ENCODE measurements at regions not wholly inside any gene's neighbourhood (a gene's known extent, or its start where the extent isn't known, plus 50 kb on each side); places are given as distances from the start of the nearest gene placed in this dataset.
"Not testable (repeated sequence)": the region's sequence is repeated elsewhere in the genome, so short reads cannot be mapped to it uniquely, and the experiment has no call there.

DNA sequence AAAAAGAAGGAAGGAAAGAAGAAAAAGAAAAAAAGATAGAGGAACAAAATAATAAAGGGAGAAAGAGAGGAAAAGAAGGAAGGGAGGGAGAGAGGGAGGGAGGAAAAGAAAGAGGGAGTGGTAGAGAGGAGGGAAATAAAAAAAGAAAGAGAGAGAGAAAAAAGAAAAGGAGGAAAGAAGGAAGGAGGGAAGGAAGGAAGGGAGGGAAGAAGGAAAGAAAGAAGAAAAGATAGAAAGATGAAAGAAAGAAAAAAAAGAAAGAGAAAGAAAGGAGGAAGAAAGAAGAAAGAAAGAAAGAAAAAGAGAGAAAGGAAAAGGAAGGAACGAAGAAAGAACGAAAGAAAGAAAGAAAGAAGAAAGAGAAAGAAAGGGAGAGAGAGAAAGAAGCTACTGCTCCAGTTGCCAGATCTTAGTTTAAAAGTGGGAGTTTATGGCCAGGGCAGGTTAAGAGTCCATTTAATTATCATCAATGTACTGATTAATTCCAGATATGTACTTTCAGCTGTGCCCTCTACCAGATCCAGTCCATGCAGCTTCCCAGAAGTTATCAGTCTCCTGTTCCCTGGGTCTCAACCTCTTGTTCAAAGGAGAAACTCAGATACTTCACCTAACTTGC is 1378.5 kb upstream of the NUDT12 start:
- no peak overlapping the region for H3K4me3 Mint-ChIP-seq
- peaks cover 28% of the 10 kb centered on the region for H3K9me3 Mint-ChIP-seq
- no peak for DNase-seq (ENCODE audit: low spot score)
- no peaks in the 10 kb centered on the region for H3K36me3 Mint-ChIP-seq (ENCODE audit: low read depth)
- no peaks in the 10 kb centered on the region for H3K27me3 Mint-ChIP-seq (ENCODE audit: low read depth)
- no peaks in the 10 kb centered on the region for H3K4me1 Mint-ChIP-seq (ENCODE audit: low read depth)
- H3K27ac Mint-ChIP-seq = no peak overlapping the region

DNA sequence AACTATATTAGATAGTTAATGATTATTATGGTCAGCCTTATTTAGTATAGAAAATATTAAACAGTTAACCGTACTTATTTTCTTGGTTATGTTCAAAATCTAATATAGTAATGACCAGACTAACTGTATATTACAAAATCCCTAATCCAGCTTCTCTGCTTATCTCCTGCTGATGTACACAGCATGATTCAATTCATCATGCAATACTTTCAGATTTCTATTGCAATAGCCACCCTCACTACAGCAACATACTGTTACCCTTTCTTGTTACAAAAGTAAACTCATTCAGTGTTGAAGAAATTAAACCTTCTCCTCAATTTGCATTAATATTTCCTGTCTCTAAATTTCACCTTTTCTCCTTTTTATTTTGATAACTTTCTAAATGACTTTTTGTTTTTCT is 1375.0 kb upstream of the NUDT12 start:
- Mint-ChIP-seq H3K27me3 (ENCODE audit: low read depth) (no peaks in the 10 kb centered on the region), H3K36me3 (ENCODE audit: low read depth) (no peaks in the 10 kb centered on the region), H3K9me3 (peaks cover 34% of the 10 kb centered on the region), H3K4me1 (ENCODE audit: low read depth) (no peaks in the 10 kb centered on the region), H3K27ac (no peak overlapping the region), H3K4me3 (no peak overlapping the region)
- DNase-seq (ENCODE audit: low spot score) = no peak

DNA sequence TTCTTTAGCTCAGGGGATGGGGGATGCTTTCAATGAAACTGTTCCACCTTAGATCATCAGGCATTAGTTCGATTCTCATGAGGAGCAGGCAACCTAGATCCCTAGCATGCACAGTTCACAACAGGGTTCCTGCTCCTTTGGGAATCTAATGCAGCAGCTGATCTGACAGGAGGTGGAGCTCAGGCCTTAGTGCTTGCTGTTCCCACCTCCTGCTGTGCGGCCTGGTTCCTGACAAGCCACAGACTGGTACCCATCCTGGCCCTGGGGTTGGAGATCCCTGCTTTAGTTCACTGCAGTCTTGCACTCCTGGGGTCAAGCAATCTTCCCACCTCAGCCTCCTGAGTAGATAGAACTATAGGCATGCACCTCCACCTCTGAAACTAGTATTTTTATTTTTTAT is 1369.8 kb upstream of the NUDT12 start:
- H3K27me3 Mint-ChIP-seq (ENCODE audit: low read depth) = no peaks in the 10 kb centered on the region
- peaks cover 14% of the 10 kb centered on the region for H3K9me3 Mint-ChIP-seq
- no peak overlapping the region for H3K27ac Mint-ChIP-seq
- DNase-seq (ENCODE audit: low spot score) = no peak
- H3K4me1 Mint-ChIP-seq (ENCODE audit: low read depth) = no peaks in the 10 kb centered on the region
- H3K4me3 Mint-ChIP-seq = no peak overlapping the region
- H3K36me3 Mint-ChIP-seq (ENCODE audit: low read depth) = no peaks in the 10 kb centered on the region

DNA sequence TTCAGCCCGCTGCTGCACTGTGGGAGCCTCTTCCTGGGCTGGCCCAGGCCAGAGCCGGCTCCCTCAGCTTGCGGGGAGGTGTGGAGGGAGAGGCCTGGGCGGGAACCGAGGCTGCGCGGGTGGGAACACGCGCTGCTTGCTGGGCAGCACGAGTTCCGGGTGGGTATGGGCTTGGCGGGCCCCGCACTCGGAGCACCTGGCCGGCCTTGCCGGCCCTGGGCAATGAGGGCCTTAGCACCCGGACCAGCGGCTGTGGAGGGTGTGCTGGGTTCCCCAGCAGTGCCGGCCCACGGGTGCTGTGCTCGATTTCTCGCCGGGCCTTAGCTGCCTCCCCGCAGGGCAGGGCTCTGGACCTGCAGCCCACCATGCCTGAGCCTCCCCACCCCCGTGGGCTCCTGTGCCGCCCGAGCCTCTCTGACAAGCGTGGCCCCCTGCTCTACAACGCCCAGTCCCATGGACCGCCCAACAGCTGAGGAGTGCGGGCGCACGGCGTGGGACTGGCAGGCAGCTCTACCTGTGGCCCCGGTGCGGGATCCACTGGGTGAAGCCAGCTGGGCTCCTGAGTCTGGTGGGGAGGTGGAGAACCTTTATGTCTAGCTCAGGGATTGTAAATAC is 1366.4 kb upstream of the NUDT12 start:
- Mint-ChIP-seq H3K36me3 (ENCODE audit: low read depth) (no peaks in the 10 kb centered on the region), H3K4me1 (ENCODE audit: low read depth) (no peaks in the 10 kb centered on the region), H3K9me3 (peaks cover 26% of the 10 kb centered on the region), H3K27ac (no peak overlapping the region), H3K27me3 (ENCODE audit: low read depth) (no peaks in the 10 kb centered on the region), H3K4me3 (no peak overlapping the region)
- DNase-seq (ENCODE audit: low spot score) = no peak

DNA sequence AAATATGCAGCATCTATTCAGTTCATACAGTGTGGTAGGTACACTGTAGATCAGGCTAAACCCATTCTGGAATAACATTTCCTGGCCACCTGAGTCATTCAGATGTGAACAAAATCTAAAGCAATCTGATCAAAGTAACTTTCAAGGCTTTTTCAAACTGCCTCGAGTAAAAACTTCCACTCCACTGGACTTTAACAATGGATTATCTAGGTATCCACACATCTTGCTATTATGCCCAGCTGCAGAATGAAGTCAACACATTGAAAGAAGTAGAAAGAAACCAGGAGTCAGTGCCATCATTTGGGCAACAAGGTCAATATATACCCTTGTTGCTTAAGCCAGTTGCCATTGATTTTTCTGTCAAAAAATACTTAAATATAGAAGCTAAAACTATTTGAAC is 1352.6 kb upstream of the NUDT12 start:
- Mint-ChIP-seq H3K4me3 (no peak overlapping the region), H3K9me3 (peaks cover 23% of the 10 kb centered on the region), H3K27me3 (ENCODE audit: low read depth) (no peaks in the 10 kb centered on the region), H3K4me1 (ENCODE audit: low read depth) (no peaks in the 10 kb centered on the region), H3K36me3 (ENCODE audit: low read depth) (no peaks in the 10 kb centered on the region), H3K27ac (no peak overlapping the region)
- no peak for DNase-seq (ENCODE audit: low spot score)

DNA sequence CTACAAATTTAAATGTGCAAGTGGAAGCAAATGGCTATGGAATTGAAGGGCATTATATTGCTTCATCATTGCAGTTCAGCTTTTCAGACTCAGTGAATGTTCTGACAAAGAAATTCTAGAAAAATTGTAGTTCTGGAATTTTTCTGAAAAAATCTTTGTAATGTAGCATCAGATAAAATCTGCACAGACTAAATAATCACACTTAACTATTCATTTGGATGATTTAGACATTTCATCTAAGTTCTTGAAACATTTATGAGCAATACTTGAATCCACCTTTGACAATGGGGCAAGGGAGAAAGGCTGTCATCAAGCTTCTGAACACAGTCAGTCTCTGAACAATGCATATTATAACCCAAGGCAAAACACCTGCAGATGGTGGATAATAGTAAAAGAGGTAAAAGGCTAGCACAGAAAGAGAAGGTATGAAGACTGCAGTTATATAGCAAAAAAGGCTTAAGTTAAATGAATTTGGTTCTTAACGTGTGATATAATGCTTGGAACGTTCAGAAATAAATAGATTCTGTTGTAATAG is 1352.0 kb upstream of the NUDT12 start:
- Mint-ChIP-seq H3K4me3 (no peak overlapping the region), H3K27ac (no peak overlapping the region), H3K36me3 (ENCODE audit: low read depth) (no peaks in the 10 kb centered on the region), H3K4me1 (ENCODE audit: low read depth) (no peaks in the 10 kb centered on the region), H3K9me3 (peaks cover 19% of the 10 kb centered on the region), H3K27me3 (ENCODE audit: low read depth) (no peaks in the 10 kb centered on the region)
- no peak for DNase-seq (ENCODE audit: low spot score)

DNA sequence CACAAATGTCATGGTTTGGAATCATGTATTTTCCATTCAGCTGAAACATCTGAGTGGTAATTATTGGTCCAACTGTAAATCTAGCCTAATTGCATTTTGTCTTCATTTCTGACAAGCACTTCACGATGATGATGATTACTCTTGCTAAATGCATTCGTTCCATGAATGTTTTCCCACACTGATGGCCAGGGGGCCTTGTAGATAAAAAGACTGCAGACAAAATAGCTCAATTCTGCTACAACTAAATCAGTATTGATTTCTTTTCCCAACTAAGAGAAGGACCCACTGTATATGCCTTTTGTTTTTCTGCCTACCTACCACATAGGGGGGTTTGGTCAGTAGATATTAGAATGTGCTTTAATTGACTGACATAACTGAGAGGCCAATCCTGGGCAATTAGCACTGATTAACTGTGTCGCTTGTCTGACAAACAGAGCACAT is 1351.3 kb upstream of the NUDT12 start:
- peaks cover 19% of the 10 kb centered on the region for H3K9me3 Mint-ChIP-seq
- no peak overlapping the region for H3K27ac Mint-ChIP-seq
- no peak overlapping the region for H3K4me3 Mint-ChIP-seq
- H3K4me1 Mint-ChIP-seq (ENCODE audit: low read depth) = no peaks in the 10 kb centered on the region
- no peak for DNase-seq (ENCODE audit: low spot score)
- H3K27me3 Mint-ChIP-seq (ENCODE audit: low read depth) = no peaks in the 10 kb centered on the region
- no peaks in the 10 kb centered on the region for H3K36me3 Mint-ChIP-seq (ENCODE audit: low read depth)

DNA sequence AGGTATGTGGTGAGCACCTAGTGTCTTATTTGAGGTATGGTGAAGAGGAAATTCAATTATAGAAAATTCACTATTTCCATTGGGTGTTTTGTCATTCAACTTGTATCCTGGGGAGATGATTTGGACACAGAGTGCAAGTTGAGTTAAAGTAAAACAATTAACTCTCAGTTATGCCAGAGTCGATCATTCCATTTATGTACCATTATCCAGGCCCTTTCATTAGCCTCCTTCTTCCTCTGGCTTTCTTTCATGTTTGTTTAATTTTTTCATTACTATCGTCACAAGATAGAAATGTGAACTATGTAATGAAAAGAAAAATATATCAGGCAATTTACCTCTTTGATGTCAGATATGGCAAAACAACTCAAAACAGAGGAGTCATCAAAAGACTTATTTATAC is 1347.2 kb upstream of the NUDT12 start:
- no peak overlapping the region for H3K27ac Mint-ChIP-seq
- H3K4me1 Mint-ChIP-seq (ENCODE audit: low read depth) = no peaks in the 10 kb centered on the region
- H3K4me3 Mint-ChIP-seq = no peak overlapping the region
- H3K9me3 Mint-ChIP-seq = peaks cover 12% of the 10 kb centered on the region
- DNase-seq (ENCODE audit: low spot score) = no peak
- H3K36me3 Mint-ChIP-seq (ENCODE audit: low read depth) = no peaks in the 10 kb centered on the region
- no peaks in the 10 kb centered on the region for H3K27me3 Mint-ChIP-seq (ENCODE audit: low read depth)

DNA sequence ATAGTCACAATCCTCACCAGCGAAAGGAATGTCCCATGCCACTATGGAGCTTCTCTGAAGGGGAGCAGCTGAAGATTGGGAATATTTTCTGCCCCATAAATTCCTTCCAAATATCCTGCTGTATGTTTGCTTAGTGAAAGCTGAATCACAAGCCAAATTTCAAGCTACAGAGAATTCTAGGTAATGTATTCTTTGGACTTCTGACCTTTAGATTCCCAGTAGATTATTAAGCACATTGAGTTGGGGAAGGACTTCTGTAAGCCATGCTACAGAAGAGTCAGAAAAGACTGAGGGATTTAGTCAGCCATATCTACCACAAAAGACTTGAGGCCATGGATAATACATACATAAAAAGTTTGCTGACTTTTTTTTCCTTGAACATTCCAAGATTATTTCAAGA is 1342.0 kb upstream of the NUDT12 start:
- H3K4me3 Mint-ChIP-seq = no peak overlapping the region
- no peaks in the 10 kb centered on the region for H3K27me3 Mint-ChIP-seq (ENCODE audit: low read depth)
- H3K27ac Mint-ChIP-seq = no peak overlapping the region
- no peaks in the 10 kb centered on the region for H3K36me3 Mint-ChIP-seq (ENCODE audit: low read depth)
- no peaks in the 10 kb centered on the region for H3K4me1 Mint-ChIP-seq (ENCODE audit: low read depth)
- DNase-seq (ENCODE audit: low spot score) = no peak
- peaks cover 3% of the 10 kb centered on the region for H3K9me3 Mint-ChIP-seq

DNA sequence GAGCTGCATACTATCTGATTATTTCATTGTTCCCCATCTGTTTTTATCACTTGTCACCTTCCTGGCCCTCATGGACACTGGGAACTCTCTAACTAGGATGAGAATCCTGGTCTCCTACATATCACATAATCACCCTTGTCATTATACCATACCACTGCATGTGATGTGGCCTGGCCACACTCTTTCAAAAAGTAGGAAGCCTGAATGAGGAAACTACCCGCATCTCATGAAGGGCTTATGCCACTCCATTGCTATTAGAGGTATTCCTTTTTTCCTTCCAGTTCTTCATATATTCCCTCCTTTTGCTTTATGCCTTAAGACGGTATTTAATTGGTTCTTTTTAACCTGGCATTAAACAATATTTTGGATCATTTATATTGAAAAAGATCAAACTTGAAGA is 1341.4 kb upstream of the NUDT12 start:
- H3K36me3 Mint-ChIP-seq (ENCODE audit: low read depth) = no peaks in the 10 kb centered on the region
- H3K27ac Mint-ChIP-seq = no peak overlapping the region
- peaks cover 8% of the 10 kb centered on the region for H3K9me3 Mint-ChIP-seq
- H3K27me3 Mint-ChIP-seq (ENCODE audit: low read depth) = no peaks in the 10 kb centered on the region
- no peak for DNase-seq (ENCODE audit: low spot score)
- H3K4me3 Mint-ChIP-seq = no peak overlapping the region
- no peaks in the 10 kb centered on the region for H3K4me1 Mint-ChIP-seq (ENCODE audit: low read depth)

DNA sequence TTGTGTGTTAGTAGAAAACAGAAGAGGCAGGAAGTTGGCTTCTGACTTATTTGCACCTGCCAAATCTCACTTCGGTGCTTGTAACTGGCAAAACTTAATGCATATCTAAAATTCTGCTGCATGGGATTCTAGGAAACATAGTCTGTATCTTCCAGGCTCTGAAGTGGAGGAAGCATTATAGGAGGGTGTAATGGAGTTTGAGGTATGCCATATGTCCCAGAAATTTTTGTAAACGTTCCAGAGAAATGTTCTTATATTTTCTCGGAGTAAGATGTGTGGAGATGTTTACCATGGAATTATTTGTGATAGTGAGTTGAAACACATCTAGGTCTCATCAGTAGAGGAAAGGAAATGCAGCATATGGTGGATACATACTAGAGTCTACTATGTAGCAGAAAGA is 1329.0 kb upstream of the NUDT12 start:
- Mint-ChIP-seq H3K27me3 (ENCODE audit: low read depth) (no peaks in the 10 kb centered on the region), H3K4me1 (ENCODE audit: low read depth) (no peaks in the 10 kb centered on the region), H3K9me3 (peaks cover 30% of the 10 kb centered on the region), H3K4me3 (no peak overlapping the region), H3K36me3 (ENCODE audit: low read depth) (no peaks in the 10 kb centered on the region), H3K27ac (no peak overlapping the region)
- DNase-seq (ENCODE audit: low spot score) = no peak

DNA sequence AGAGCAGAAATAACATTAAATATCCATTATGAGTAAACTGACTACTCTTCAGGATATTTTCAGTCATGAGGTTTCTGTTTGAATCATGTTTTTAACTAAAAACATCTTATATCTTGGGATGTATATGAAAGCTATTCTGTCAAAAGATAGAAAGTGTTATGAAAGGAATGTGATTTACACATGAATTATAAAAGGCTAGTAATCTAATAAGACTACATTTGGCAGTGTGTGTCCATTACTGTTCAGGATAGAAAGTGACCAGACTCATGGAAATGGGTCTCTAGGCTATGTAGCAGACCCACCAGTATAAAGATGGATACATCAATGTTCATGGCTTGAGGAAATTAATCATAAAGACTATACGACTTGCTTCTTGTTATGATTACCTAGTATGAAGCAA is 1328.2 kb upstream of the NUDT12 start:
- H3K4me1 Mint-ChIP-seq (ENCODE audit: low read depth) = no peaks in the 10 kb centered on the region
- H3K4me3 Mint-ChIP-seq = no peak overlapping the region
- DNase-seq (ENCODE audit: low spot score) = no peak
- no peaks in the 10 kb centered on the region for H3K36me3 Mint-ChIP-seq (ENCODE audit: low read depth)
- H3K27ac Mint-ChIP-seq = no peak overlapping the region
- no peaks in the 10 kb centered on the region for H3K27me3 Mint-ChIP-seq (ENCODE audit: low read depth)
- peaks cover 38% of the 10 kb centered on the region for H3K9me3 Mint-ChIP-seq

DNA sequence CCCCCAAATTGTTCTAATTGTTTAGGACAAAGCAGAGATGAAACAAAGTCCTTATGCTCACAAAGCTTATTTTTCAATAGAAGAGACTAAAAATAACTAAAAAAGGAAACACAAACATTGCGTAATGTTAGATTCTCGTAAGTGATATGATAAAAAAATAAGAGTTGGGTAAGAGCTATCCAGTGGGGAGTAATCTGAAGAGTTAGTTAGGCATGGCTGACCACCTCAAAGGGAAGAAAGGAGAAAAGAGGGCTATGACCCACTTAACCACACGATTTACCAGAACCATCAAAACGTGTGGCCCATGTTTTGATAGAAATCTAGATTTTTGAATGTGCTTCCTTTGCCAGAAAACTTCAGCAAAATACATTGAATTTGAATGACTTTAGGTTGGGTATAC is 1296.8 kb upstream of the NUDT12 start:
- DNase-seq (ENCODE audit: low spot score) = no peak
- Mint-ChIP-seq H3K27ac (no peak overlapping the region), H3K4me1 (ENCODE audit: low read depth) (no peaks in the 10 kb centered on the region), H3K27me3 (ENCODE audit: low read depth) (no peaks in the 10 kb centered on the region), H3K4me3 (no peak overlapping the region), H3K9me3 (peaks cover 29% of the 10 kb centered on the region), H3K36me3 (ENCODE audit: low read depth) (no peaks in the 10 kb centered on the region)

DNA sequence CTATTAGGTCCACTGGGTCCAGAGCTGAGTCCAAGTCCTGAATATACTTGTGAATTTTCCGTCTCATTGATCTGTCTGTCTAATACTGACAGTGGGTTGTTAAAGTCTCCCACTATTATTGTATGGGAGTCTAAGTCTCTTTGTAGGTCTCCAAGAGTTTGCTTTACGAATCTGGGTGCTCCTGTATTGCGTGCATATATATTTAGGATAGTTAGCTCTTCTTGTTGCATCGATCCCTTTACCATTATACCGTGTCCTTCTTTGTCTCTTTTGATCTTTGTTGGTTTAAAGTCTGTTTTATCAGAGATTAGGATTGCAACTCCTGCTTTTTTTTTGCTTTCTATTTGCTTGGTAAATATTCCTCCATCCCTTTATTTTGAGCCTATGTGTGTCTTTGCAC is 1289.5 kb upstream of the NUDT12 start:
- DNase-seq (ENCODE audit: low spot score); H3K36me3 Mint-ChIP-seq (ENCODE audit: low read depth); H3K27ac Mint-ChIP-seq: not testable (repeated sequence)

DNA sequence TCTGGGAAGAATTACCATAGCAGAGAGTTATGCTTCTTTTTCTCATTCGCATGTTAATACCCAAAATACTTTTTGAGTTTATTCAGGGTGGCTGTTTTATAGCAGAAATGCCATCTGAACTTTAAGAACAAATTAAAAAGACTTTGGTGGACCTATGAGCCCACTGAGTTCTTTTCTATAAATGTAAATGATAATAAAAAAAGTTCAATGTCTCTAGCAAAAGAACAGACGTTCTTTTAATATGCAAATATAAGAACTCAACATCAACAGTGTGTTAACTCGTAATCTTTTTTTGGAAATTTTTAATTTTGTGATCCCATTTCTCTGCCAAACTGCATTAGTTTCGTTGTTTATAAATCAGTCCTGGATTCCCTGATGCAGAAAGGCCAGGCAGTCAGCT is 1283.0 kb upstream of the NUDT12 start:
- H3K27ac Mint-ChIP-seq = no peak overlapping the region

More for the DNA sequence above, 1289.5 kb upstream of the NUDT12 start:
- not testable (repeated sequence) for H3K27me3 Mint-ChIP-seq (ENCODE audit: low read depth); H3K4me1 Mint-ChIP-seq (ENCODE audit: low read depth); H3K4me3 Mint-ChIP-seq
- H3K9me3 Mint-ChIP-seq = peaks cover 37% of the 10 kb centered on the region

More for the DNA sequence above, 1283.0 kb upstream of the NUDT12 start:
- Mint-ChIP-seq H3K4me1 (ENCODE audit: low read depth) (no peaks in the 10 kb centered on the region), H3K9me3 (peaks cover 9% of the 10 kb centered on the region), H3K4me3 (no peak overlapping the region), H3K36me3 (ENCODE audit: low read depth) (no peaks in the 10 kb centered on the region), H3K27me3 (ENCODE audit: low read depth) (no peaks in the 10 kb centered on the region)
- DNase-seq (ENCODE audit: low spot score) = no peak

Data from T-helper 2 cell treated with Interferon-gamma antibody and Interleukin-4, amounts not matched to agents 5 μg/mL and 100 μg/mL, for 36 hours (primary cell).